IMR-90 (cell line): ENCODE measurements at regions not wholly inside any gene's neighbourhood (a gene's known extent, or its start where the extent isn't known, plus 50 kb on each side); places are given as distances from the start of the nearest gene placed in this dataset.

Experiments
- ATAC-seq: fragments of 200-7000 bp; cut with Tn5 transposase; 2 replicates; pipeline ENCODE4 v1.9.1; 2020; ENCODE audit warnings: low read depth, mild to moderate bottlenecking, moderate library complexity
- BruUV-seq: library from RNA; stranded (reverse); fragments of 400-500 nt; replicated peaks from 2 replicates; lab custom pipeline; 2021; lab: Mats Ljungman, UMichigan
- CTCF ChIA-PET: fragments of 300-600 bp; formaldehyde crosslinking; extraction: SDS; loops from one replicate; lab custom pipeline; 2021; ENCODE audit warnings: antibody characterized with exemption; lab: Yijun Ruan, JAX
- POLR2A ChIA-PET: fragments of 300-600 bp; sonication (Branson Sonifier 250); formaldehyde crosslinking; loops from one replicate; lab custom pipeline; 2022; ENCODE audit warnings: antibody characterized with exemption; ENCODE audit not compliant: unreplicated experiment; lab: Charles Lee
- DNase-seq: peaks from one replicate; pipeline ENCODE4 v3.0.0; 2013
- H2AFZ ChIP-seq: replicated peaks from 2 replicates; pipeline ENCODE3; 2013; ENCODE audit warnings: low read length, mild to moderate bottlenecking; ENCODE audit not compliant: poor library complexity
- H2AK5ac ChIP-seq: 2 replicates; pipeline ENCODE4 v1.6.1; 2013; ENCODE audit warnings: low read depth, low read length, inconsistent platforms
- H2AK9ac ChIP-seq: replicated peaks from 2 replicates; pipeline ENCODE3; 2013; ENCODE audit warnings: mild to moderate bottlenecking, low read depth, low read length, moderate library complexity; ENCODE audit not compliant: poor library complexity
- H2BK120ac ChIP-seq: 2 replicates; pipeline ENCODE4 v1.6.1; 2013; ENCODE audit warnings: low read depth, low read length, inconsistent platforms
- H2BK15ac ChIP-seq: 3 replicates; pipeline ENCODE4 v1.6.1; 2013; ENCODE audit warnings: low read depth, low read length, inconsistent platforms
- H2BK20ac ChIP-seq: 2 replicates; pipeline ENCODE4 v1.6.1; 2013; ENCODE audit warnings: low read depth, mild to moderate bottlenecking, inconsistent platforms, low read length, moderate library complexity
- H2BK5ac ChIP-seq: 2 replicates; pipeline ENCODE4 v1.6.1; 2013; ENCODE audit warnings: mild to moderate bottlenecking, low read depth, low read length, inconsistent platforms; ENCODE audit not compliant: poor library complexity, severe bottlenecking
- H3K14ac ChIP-seq: replicated peaks from 2 replicates; pipeline ENCODE4 v1.6.1; 2013; ENCODE audit warnings: low read depth, low read length, inconsistent platforms
- H3K18ac ChIP-seq: 2 replicates; pipeline ENCODE4 v1.6.1; 2013; ENCODE audit warnings: low read depth, low read length, control low read depth
- H3K23ac ChIP-seq: 2 replicates; pipeline ENCODE4 v1.6.1; 2013; ENCODE audit warnings: low read depth, low read length, inconsistent platforms
- H3K27ac ChIP-seq: 2 replicates; pipeline ENCODE4 v1.5.1; 2013; ENCODE audit warnings: mild to moderate bottlenecking, control low read depth, low read length; ENCODE audit not compliant: insufficient read depth
- H3K27me3 ChIP-seq: 2 replicates; pipeline ENCODE4 v1.6.1; 2013; ENCODE audit warnings: low read length; ENCODE audit not compliant: control insufficient read depth, insufficient read depth
- H3K36me3 ChIP-seq: 2 replicates; pipeline ENCODE4 v1.6.1; 2013; ENCODE audit warnings: low read length, mixed read lengths; ENCODE audit not compliant: control insufficient read depth, insufficient read depth
- H3K4ac ChIP-seq: 2 replicates; pipeline ENCODE4 v1.6.1; 2013; ENCODE audit warnings: low read depth, low read length, inconsistent platforms
- H3K4me1 ChIP-seq: 2 replicates; pipeline ENCODE4 v1.6.1; 2013; ENCODE audit warnings: low read length, mixed read lengths; ENCODE audit not compliant: control insufficient read depth, insufficient read depth
- H3K4me2 ChIP-seq: 2 replicates; pipeline ENCODE4 v1.6.1; 2013; ENCODE audit warnings: low read depth, mild to moderate bottlenecking, control low read depth, low read length, moderate library complexity
- H3K4me3 ChIP-seq: 2 replicates; pipeline ENCODE4 v1.5.1; 2013; ENCODE audit warnings: low read depth, mild to moderate bottlenecking, control low read depth, low read length, moderate library complexity; ENCODE audit not compliant: insufficient read depth
- H3K56ac ChIP-seq: 2 replicates; pipeline ENCODE4 v1.6.1; 2013; ENCODE audit warnings: low read length, inconsistent platforms; ENCODE audit not compliant: insufficient read depth; ENCODE audit errors: extremely low read depth
- H3K79me1 ChIP-seq, 2 experiments: 2 replicates each; pipeline ENCODE4 v1.6.1; 2013; ENCODE audit warnings: low read length in 2 of 2, inconsistent platforms in 1 of 2, low read depth in 1 of 2
- H3K9ac ChIP-seq: 2 replicates; pipeline ENCODE4 v1.6.1; 2013; ENCODE audit warnings: low read depth, low read length, control low read depth
- H3K9me1 ChIP-seq: 2 replicates; pipeline ENCODE4 v1.6.1; 2013; ENCODE audit warnings: low read length, inconsistent platforms; ENCODE audit not compliant: insufficient read depth
- H3K9me3 ChIP-seq: 2 replicates; pipeline ENCODE4 v1.6.1; 2013; ENCODE audit warnings: low read length; ENCODE audit not compliant: control insufficient read depth, insufficient read depth
- H4K20me1 ChIP-seq: 2 replicates; pipeline ENCODE4 v1.6.1; 2013; ENCODE audit warnings: low read length, inconsistent platforms; ENCODE audit not compliant: insufficient read depth
- H4K5ac ChIP-seq: 2 replicates; pipeline ENCODE4 v1.6.1; 2013; ENCODE audit warnings: mild to moderate bottlenecking, low read depth, low read length, control low read depth
- H4K8ac ChIP-seq, 2 experiments: 2 replicates each; pipeline ENCODE4 v1.6.1; 2013; ENCODE audit warnings: low read depth in 2 of 2, low read length in 2 of 2, control low read depth in 1 of 2, inconsistent platforms in 1 of 2
- H4K91ac ChIP-seq: 2 replicates; pipeline ENCODE4 v1.6.1; 2013; ENCODE audit warnings: low read depth, low read length, inconsistent platforms; ENCODE audit not compliant: insufficient read depth
- FOS ChIP-seq: fragments of 150-350 bp; IDR thresholded peaks from 2 replicates; pipeline ENCODE4 v1.6.1; 2016; ENCODE audit warnings: low read depth, low read length
- MAFK ChIP-seq: IDR thresholded peaks from 2 replicates; pipeline ENCODE4 v1.6.1; 2012; ENCODE audit warnings: low read depth, low read length, improper control_type of control experiment
- WGBS, 2 experiments: methylation state at CpG; one replicate each; pipeline versions ENCODE4 v1.1.5 to v1.1.7; 2013; ENCODE audit warnings: missing lambda C conversion rate in 2 of 2; ENCODE audit not compliant: insufficient read length in 1 of 2; ENCODE audit errors: extremely low coverage in 2 of 2; 5-methylcytosine and 5-hydroxymethylcytosine counted together
- dilution Hi-C: fragments of 300-500 bp; cut with HindIII; formaldehyde crosslinking; loops from one replicate; pipeline ENCODE4 v1.14.3; 2018; ENCODE audit warnings: low sequenced_read_pairs; ENCODE audit not compliant: unreplicated experiment
- in situ Hi-C: fragments of 300-500 bp; cut with MboI; formaldehyde crosslinking; loops from 3 replicates; pipeline ENCODE4 v1.14.3; 2019; ENCODE audit warnings: low sequenced_read_pairs, inconsistent platforms, mixed read lengths
- intact Hi-C: fragments of 100-400 bp; cut with micrococcal nuclease; formaldehyde crosslinking; loops from 2 replicates; pipeline ENCODE4 v1.10.0; 2022

GRCh38 chr15:67947254-67948039 is 106.7 kb upstream of the PIAS1 start:
- Histone ChIP-seq H3K27ac (no peak overlapping the region), H3K56ac (no peak overlapping the region), H3K4me2 (no peak overlapping the region), H3K14ac (no peak overlapping the region), H4K5ac (no peak overlapping the region), H3K79me1 (no peaks in the 10 kb centered on the region), H2AK9ac (no peak overlapping the region), H3K27me3 (no peaks in the 10 kb centered on the region), H4K20me1 (no peaks in the 10 kb centered on the region; the same call in 1 of the 2 replicates), H2BK5ac (no peak overlapping the region), H2BK120ac (no peak overlapping the region), H3K4ac (no peak overlapping the region), H3K9me3 (no peaks in the 10 kb centered on the region; the same call in 1 of the 2 replicates), H3K23ac (no peak overlapping the region), H4K91ac (no peak overlapping the region), H3K4me3 (no peak overlapping the region), H3K36me3 (no peaks in the 10 kb centered on the region), H2AK5ac (no peak overlapping the region), H4K8ac (no peak overlapping the region), H3K9ac (no peak overlapping the region), H3K4me1 (peaks cover 4% of the 10 kb centered on the region), H2AFZ (no peak overlapping the region), H2BK20ac (no peak overlapping the region), H2BK15ac (no peak overlapping the region), H3K18ac (no peak overlapping the region), H3K9me1 (no peaks in the 10 kb centered on the region)
- DNase-seq, result no peak
- ChIA-PET CTCF (interaction anchor here (1.8 kb wide), 1 partner anchor 208 kb away, joined by 5 read pairs; no protein-coding TSS in a partner anchor), POLR2A (no interaction called here)
- dilution Hi-C loops, result no loop called here
- in situ Hi-C loops, result no loop called here
- TF ChIP-seq FOS (no peak), MAFK (peak; percentile 79)
- no peak for ATAC-seq
- no TSS peak for BruUV-seq
- intact Hi-C loops, result no loop called here
- WGBS, 2 experiments, result 100% methylated on average over 2 of the region's 8 CpGs; no CpG with 5 or more reads in 1 of the 2 experiments
